ENCODE measurements at regions not wholly inside any gene's neighbourhood (a gene's known extent, or its start where the extent isn't known, plus 50 kb on each side); places are given as distances from the start of the nearest gene placed in this dataset.
"Not testable (repeated sequence)": the region's sequence is repeated elsewhere in the genome, so short reads cannot be mapped to it uniquely, and the experiment has no call there.

DNA sequence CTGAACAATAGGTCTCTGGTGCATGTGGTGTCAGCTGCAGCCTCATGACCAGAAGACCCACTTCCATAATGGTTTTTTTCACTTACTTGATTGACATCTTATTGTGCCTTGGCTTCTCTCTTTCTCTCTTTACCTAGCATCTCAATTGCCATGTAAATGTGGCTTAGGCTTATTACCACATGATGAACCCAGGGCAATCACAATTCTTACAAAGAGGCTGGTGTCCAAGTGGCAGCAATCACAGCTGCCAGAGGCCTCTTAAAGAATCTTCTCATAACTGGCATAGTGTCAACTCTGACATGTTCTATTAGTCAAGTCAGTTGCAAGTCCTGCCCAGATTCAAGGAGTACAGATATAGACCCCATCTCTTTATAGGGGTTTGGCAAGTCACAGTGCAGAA lies 1224.8 kb downstream of the SUCLG1 start:
- DNase-seq (ENCODE audit: low spot score in 2 of 2) (no peak), FAIRE-seq (no peak)

DNA sequence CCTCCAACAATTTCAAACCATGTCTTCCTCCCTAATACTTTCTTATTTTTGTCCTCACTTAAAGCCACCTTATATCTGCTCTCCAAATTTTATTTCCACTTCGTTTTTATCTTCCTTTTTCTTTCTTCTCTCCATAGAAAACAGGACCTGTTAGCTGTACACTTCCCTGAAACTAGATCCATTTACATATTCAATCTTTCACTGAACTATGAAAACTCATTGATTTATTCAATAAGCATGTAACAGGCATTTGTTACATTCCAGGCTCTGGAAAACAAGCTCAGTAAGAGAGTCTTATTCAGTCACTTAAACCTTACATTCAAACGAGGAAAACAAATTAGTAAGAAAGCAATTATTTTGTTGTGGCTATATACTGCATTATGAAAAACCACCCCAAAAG lies 1225.3 kb downstream of the SUCLG1 start:
- DNase-seq (ENCODE audit: low spot score in 2 of 2) (no peak), FAIRE-seq (no peak)

DNA sequence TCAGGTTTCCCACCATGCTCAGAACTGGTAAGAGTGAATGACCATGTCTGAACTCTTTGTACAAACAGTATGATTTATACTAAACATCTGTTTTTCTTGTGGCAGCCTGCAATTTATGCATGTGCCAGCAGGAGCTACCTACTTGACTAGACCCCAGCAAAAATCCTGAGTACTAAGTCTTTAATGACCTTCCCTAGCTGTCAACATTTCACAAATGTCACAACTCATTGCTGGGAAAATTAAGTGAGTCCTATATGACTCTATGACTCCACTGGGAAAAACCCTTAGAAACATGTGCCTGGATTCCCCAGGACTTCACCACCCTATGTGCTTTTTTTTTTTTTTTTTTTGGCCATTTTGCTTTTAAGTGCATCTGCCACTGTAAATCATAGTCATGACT lies 1225.8 kb downstream of the SUCLG1 start:
- no peak for FAIRE-seq
- no peak for DNase-seq (ENCODE audit: low spot score in 2 of 2)

DNA sequence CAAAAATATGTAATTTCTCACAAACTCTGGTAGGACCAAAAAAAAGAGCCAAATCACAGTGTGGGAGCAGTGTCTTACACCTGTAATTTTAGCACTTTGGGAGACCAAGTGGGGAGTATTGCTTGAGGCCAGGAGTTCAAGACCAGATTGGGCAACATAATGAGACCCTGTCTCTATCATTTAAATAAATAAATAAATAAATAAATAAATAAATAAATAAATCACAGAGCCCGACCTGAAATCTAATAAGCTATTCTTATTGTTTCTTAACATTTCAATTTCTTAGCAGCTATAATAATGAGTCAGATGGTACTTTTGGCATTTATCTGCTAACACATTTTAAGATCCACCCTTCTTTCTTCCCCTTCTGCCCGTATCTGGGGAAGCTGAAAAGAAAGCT lies 1229.6 kb downstream of the SUCLG1 start:
- FAIRE-seq (no peak), DNase-seq (ENCODE audit: low spot score in 2 of 2) (no peak)

DNA sequence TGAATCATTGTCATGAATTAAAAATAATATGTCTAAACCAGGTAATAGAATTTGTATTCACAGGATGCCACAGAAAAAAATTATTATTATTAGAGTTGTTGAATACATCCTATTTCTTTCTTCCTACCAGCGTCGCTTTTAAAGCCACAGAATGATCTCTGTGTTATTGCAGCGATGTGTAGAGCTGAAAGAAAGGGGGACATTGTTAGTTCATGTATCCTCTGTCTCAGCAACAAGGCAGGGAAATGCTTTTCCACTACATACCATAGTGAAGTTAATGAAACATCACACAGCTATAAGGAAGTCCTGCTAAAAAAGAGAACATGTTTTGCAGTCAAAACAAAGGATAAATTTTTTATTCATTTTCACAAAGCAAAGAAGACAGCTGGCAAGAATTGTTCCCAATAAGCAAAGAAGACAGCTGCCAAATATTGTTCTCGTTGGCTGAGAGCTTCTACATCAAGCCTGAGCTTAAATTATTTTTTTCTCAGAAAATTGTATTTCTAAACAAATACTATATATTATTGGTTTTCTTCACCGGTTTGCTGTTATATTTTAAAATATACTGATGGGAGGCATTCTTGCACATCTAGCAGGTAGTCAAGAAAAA lies 1234.4 kb downstream of the SUCLG1 start:
- peak; percentile 6 for FAIRE-seq
- no peak for DNase-seq (ENCODE audit: low spot score in 2 of 2)

DNA sequence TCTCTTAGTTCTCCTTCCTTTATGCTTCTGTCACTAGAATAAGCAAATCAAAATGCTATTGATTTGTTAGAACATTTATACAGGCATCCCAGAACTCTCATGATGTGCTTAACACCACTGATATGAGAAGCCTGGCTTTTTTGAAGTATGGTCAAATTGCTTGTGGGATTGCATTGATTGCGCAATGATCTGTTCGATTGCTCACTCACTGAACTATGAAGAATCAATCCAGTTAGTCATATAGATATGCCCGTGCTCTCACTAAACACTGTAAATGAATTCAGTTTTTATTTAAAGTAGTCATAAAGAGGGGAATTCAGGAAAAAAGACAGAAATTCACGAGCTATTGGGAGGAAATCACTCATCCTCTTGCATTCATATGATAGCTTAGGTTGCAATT lies 1237.8 kb downstream of the SUCLG1 start:
- FAIRE-seq (no peak), DNase-seq (ENCODE audit: low spot score in 2 of 2) (no peak)

DNA sequence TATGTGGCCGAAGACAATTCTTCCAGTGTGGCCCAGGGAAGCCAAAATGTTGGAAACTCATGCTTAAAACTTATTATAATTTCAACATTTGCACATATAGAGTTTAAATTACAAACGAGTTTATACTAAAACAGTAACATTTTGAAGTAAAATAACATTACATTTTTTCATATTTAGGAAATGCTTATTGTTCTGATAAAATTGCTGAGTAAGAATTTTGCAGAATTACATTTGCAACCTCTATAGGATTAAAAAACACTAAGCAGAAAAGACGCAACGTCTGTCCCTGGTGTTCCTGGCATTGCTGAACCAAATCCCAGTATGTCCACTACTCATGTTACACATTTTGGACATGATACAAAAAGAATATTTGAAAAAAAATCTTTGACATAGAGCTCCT lies 1241.2 kb downstream of the SUCLG1 start:
- FAIRE-seq (no peak), DNase-seq (ENCODE audit: low spot score in 2 of 2) (no peak)

DNA sequence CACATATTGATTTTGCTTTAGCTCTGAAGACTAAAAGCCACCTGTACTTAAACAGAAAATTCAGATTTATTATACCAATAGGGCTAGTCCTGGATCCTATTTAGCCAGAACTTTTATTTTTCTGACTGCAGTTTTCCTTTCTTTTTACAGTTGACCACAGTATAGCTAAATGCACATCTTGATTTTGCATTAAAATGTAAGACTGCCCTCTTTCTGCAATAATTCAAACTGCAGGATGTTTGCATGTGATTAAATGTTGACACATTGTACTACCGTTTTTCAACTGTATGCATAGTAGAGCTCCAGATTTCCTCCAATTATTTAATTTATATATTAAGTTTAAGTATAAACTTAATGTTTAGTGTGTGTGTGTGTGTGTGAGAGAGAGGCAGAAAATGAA lies 1262.9 kb downstream of the SUCLG1 start:
- DNase-seq (ENCODE audit: low spot score in 2 of 2) (peak in 1 of 2 donors; percentile 2), FAIRE-seq (peak; percentile 89)

DNA sequence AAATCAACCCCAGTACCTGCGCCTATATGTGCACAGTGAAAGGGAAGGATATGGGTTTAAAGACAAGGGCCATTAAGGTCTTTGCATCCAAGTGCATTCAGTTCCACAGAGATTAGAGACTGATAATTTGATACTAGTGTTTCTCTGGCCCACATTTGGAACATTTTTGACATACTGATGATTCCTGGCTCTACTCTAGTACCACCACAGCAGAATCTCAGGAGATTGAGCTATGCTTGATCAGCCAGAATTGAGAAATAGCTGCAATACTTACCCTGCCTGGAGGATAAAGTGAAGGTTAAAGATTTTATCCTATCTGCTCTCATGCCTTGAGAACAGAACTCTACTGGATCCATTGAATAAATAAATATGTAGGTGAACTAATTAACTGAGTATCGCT lies 1267.8 kb downstream of the SUCLG1 start:
- DNase-seq (ENCODE audit: low spot score in 2 of 2): no peak

DNA sequence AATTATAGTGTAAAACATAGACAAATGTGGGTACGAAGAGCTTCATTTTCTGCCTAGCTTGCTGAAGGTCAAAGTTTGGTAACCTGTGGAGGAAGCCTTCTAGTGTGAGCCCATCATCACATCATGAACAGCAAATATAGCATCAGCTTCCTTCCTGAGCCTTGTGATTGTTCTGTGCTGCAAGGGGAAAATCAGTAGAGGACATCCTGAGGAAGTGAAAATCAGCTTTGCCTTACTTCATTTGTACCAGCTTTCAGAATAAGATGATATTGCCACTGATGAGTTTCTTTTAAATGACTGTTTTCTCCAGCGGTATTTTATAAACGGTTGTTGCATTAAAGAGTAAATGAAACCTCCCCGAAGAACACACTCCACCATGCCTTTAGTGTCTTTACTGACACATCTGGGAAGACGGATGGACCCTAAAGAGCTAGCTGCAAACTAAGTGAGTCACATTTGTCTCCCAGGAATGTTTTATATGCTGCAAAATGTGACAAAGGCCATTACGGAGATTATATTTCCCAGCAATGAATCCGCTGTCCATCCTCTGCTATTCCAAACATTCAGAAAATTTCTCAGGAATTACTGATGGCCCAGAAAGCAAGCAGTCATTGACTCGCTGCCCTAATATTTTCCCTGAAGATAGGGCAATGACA lies 1272.8 kb downstream of the SUCLG1 start:
- FAIRE-seq (no peak), DNase-seq (ENCODE audit: low spot score in 2 of 2) (no peak)

More for the DNA sequence above, 1267.8 kb downstream of the SUCLG1 start:
- FAIRE-seq: no peak

DNA sequence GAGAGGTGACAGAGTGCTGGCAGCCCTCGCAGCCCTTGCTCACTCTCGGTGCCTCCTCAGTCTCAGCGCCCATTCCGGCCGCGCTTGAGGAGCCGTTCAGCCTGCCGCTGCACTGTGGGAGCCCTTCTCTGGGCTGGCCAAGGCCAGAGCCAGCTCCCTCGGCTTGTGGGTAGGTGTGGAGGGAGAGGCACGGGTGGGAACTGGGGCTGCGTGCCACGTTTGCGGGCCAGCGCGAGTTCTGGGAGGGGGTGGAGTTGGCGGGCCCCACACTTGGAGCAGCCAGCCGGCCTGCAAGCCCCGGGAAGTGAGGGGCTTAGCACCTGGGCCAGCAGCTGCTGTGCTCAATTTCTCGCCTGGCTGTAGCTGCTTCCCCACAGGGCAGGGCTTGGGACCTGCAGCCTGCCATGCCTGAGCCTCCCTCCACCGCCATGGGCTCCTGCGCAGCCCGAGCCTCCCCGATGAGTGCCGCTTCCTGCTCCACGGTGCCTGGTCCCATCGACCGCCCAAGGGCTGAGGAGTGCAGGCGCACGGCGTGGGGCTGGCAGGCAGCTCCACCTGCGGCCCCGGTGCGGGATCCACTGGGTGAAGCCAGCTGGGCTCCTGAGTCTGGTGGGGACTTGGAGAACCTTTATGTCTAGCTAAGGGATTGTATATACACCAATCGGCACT lies 1278.1 kb downstream of the SUCLG1 start:
- not testable (repeated sequence) for DNase-seq (ENCODE audit: low spot score in 2 of 2); FAIRE-seq

DNA sequence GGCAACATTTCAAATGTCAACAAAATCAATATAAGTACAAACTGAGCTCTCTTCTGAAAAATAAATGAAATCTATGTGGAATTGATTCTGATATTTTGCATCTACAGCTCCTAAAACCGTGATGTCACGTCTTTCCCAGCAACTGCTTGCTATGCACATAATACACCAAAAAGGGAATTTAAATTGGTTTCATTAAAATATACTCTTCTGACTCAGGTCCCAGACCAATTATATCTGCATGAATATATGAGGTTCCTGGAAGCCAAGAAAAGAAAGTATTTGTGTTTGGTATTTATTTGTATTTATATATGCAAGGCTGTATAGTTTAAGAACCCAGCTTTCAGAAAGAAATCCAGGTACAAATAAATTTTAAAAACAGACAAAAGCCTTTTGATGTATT lies 1282.5 kb downstream of the SUCLG1 start:
- DNase-seq (ENCODE audit: low spot score in 2 of 2): no peak
- no peak for FAIRE-seq

DNA sequence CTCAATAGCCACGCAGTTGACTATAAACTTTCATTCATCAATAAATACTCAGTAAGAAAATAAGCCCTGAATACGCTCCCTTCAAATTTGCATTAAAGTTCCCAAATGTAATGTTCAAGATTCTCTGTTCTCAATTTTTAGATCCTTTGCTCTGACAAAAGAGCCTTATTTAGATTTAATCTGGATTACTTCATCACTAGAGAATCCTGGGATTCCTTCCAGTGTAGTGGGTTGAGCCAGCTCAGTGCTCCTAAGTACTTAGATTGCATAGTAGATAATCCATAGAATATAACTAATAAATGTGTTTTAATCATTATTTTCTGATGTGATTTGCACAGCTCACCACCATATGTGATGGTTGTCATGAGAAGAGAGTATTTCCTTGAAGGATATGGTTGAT lies 1286.2 kb downstream of the SUCLG1 start:
- FAIRE-seq (no peak), DNase-seq (ENCODE audit: low spot score in 2 of 2) (no peak)

DNA sequence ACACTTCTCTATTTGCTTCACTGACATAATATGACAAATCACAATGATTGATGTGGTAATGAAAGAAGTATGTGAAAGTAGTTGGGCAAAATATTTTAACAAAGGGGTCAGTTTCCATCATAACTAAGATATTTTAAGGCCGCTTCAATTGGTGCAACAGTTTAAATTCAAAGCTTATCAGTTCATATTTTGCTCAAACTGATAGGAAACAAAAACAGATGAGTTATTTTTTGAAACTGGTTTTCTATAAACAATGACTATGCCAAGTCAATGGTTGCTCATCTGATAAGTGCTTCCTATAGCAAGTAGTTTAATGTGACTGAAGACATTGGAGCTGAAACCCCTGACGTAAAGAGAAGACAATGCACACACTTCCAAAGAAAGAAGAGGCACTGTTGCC lies 1290.7 kb downstream of the SUCLG1 start:
- FAIRE-seq (no peak), DNase-seq (ENCODE audit: low spot score in 2 of 2) (no peak)

DNA sequence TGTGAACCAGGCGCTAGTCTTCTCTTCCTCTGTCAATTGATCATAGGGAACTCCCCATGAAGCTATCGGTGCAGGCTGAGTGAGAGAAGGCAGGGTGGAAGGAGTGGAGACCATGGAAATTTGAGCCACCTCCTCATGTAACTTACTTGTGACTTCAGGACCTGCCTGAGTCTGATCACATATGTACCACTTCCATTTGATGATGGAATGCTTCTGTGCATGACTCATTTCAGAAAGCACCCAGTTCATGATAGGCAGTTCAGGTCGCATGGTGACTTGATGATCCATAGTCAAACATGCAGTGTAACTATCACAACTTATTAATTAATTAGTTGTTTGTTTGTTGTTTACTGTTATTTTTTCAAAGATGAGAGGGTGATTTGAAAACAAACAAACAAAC lies 1296.7 kb downstream of the SUCLG1 start:
- DNase-seq (ENCODE audit: low spot score in 2 of 2) (no peak), FAIRE-seq (no peak)

DNA sequence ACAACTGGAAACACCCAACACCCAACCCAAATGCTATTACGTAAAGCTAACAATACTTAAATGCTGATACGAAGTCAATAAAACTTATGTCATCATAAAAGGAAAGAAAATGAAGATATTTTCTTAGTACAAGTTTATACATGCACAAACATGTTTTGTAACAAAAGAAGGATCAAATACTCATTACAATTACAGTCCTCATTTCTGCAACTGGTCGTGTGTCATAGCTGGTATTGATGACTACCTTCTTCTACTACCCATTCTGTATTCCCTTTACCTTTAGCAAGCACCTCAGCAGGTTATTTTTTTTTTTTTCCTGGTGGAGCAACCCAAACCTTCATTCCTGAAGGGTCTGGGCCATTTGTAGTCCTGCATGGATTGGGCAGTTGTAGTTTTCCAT lies 1298.5 kb downstream of the SUCLG1 start:
- FAIRE-seq (no peak), DNase-seq (ENCODE audit: low spot score in 2 of 2) (no peak)

DNA sequence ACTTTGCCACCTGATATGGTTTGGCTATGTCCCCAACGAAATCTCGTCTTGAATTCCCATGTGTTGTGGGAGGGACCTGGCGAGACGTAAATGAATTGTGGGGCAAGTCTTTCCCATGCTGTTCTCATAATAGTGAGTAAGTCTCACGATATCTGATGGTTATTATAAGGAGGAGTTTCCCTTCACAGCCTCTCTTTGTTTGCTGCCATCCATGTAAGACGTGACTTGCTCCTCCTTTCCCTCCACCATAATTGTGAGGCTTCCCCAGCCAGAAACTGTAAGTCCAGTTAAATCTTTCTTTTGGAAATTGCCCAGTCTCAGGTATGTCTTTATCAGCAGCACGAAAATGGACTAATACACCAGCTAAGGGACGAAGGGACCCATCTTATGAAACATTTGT lies 1303.3 kb downstream of the SUCLG1 start:
- DNase-seq (ENCODE audit: low spot score in 2 of 2) (no peak), FAIRE-seq (no peak)

DNA sequence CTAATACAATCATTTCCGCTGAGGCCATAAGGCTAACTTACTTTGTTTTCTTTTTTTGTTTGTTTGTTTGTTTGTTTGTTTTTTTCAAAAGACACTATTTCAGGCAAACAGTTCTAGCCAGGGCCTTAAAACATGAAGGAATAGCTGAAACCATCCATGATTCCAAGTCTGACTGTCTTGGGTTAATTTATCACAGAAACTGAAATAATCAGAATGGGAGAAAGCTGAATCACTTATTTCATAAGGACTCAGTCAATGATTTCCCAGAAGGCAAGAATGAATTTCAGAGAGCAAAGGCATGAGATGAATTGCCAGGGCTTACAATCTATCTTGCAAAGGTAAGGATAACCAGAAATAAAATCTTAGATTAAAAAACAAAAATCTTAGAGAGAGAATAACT lies 1315.1 kb downstream of the SUCLG1 start:
- DNase-seq (ENCODE audit: low spot score in 2 of 2): no peak
- FAIRE-seq: no peak

DNA sequence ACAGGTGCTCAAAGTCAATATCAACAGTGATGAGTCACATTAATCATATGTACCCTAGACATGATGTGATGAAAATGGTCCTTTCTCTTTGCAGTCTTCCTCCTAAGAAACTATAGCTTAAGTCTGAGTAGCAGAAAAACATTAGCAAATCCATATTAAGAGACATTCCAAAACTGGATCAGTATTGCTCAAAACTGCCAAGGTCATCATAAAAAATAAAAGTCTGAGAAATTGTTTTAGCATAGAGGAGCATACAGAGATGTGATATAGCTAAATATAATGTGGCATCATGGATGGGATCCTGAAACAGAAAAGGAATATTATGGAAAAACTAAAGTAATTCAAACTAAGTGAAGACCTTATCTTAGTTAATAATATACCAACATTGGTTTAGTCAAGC lies 1316.1 kb downstream of the SUCLG1 start:
- no peak for FAIRE-seq

DNA sequence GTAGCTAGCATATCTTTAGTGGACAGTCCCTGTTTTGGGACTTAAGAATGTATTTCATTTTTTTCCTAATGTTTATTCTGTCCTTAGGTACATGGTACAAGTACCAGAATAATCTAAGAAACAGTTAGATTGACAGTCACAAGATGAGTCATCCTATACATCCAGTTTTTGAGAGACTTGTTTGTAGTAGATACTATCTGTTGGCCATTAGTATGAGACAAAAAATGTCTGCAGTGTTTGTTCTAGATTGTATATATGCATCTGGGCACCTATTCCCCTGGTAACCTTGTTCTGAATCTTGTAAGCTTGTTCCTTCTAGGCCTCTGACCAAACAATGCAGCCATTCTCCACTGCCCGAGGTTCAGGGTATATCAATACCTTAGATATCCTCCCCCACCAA lies 1343.5 kb downstream of the SUCLG1 start:
- DNase-seq (ENCODE audit: low spot score in 2 of 2): no peak
- no peak for FAIRE-seq

More for the DNA sequence above, 1316.1 kb downstream of the SUCLG1 start:
- no peak for DNase-seq (ENCODE audit: low spot score in 2 of 2)

DNA sequence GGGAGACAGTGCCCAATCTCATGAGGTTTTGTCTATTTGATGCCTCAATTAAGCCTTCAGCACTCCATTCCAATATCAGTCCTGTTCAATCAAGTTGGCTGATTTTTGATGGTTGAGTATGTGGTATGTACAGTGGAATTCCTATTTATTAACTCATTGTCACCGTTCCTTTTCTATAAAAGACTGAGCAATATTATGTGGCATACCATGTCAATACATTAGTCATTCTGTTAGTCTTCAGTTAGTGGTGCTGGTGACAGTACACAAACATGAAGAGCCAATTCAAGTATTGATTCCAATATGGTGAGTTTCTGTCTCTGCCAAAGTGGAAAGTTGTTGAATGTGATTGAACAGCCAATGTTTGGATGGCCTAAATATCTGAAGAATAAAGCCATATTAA lies 1343.9 kb downstream of the SUCLG1 start:
- no peak for FAIRE-seq
- no peak for DNase-seq (ENCODE audit: low spot score in 2 of 2)

DNA sequence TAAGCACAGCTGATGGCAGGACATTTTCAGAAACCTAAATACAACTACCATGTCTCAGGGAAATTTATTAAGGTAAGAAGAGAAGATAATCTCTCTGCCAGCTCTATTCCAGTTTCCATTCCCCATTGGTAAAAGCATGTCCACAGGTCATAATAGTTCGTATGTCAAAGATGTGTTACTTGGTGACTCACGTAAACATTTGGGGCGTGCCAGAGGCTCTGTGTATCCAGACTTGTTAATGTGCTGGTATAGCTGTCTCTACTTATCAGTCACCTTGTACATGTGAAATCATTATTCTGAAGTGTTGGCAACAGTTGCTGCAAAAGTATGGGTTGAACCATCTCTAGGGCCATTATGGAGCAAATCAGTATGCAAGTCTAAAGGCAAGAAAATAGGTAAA lies 1345.1 kb downstream of the SUCLG1 start:
- no peak for FAIRE-seq

More for the DNA sequence above, 1345.1 kb downstream of the SUCLG1 start:
- no peak for DNase-seq (ENCODE audit: low spot score in 2 of 2)

Data from frontal cortex (tissue), 3 donors.